C4-2B (cell line): ENCODE measurements at regions not wholly inside any gene's neighbourhood (a gene's known extent, or its start where the extent isn't known, plus 50 kb on each side); places are given as distances from the start of the nearest gene placed in this dataset.
"Not testable (repeated sequence)": the region's sequence is repeated elsewhere in the genome, so short reads cannot be mapped to it uniquely, and the experiment has no call there.

Experiments
- H3K27ac ChIP-seq: fragments of 450-650 bp; 2 replicates; pipeline ENCODE4 v1.5.1; 2017
- ZFX ChIP-seq: fragments of 450-650 bp; IDR thresholded peaks from 2 replicates; pipeline ENCODE4 v1.6.1; 2017
- TF ChIP-seq, protein P1 (sequence below): fragments of 450-650 bp; conservative IDR thresholded peaks from 2 replicates; pipeline ENCODE4 v1.5.1; 2017; ENCODE audit warnings: mild to moderate bottlenecking

DNA sequence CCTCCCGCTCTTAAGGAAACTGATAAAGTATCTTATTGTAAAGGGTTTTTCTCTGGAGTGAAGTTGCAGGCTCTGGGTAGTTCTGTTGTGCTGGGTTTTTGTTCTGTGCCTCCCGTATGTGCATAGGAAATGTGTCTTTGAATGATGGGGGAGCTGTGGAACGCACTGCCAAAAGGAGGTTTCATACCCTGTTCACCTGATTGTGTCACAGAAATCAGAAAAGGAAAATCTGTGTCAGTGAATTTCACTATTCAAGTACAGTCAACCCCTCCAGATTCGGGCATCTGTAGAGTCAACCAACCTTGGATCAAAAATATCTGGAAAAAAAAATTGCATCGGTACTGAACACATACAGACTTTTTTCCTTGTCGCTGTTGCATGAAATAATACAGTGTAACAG, 127.8 kb downstream of the MRPL57 start:
- H3K27ac ChIP-seq = no peak overlapping the region
- TF ChIP-seq, protein P1, sequence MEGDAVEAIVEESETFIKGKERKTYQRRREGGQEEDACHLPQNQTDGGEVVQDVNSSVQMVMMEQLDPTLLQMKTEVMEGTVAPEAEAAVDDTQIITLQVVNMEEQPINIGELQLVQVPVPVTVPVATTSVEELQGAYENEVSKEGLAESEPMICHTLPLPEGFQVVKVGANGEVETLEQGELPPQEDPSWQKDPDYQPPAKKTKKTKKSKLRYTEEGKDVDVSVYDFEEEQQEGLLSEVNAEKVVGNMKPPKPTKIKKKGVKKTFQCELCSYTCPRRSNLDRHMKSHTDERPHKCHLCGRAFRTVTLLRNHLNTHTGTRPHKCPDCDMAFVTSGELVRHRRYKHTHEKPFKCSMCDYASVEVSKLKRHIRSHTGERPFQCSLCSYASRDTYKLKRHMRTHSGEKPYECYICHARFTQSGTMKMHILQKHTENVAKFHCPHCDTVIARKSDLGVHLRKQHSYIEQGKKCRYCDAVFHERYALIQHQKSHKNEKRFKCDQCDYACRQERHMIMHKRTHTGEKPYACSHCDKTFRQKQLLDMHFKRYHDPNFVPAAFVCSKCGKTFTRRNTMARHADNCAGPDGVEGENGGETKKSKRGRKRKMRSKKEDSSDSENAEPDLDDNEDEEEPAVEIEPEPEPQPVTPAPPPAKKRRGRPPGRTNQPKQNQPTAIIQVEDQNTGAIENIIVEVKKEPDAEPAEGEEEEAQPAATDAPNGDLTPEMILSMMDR = no peak
- no peak for TF ChIP-seq ZFX

DNA sequence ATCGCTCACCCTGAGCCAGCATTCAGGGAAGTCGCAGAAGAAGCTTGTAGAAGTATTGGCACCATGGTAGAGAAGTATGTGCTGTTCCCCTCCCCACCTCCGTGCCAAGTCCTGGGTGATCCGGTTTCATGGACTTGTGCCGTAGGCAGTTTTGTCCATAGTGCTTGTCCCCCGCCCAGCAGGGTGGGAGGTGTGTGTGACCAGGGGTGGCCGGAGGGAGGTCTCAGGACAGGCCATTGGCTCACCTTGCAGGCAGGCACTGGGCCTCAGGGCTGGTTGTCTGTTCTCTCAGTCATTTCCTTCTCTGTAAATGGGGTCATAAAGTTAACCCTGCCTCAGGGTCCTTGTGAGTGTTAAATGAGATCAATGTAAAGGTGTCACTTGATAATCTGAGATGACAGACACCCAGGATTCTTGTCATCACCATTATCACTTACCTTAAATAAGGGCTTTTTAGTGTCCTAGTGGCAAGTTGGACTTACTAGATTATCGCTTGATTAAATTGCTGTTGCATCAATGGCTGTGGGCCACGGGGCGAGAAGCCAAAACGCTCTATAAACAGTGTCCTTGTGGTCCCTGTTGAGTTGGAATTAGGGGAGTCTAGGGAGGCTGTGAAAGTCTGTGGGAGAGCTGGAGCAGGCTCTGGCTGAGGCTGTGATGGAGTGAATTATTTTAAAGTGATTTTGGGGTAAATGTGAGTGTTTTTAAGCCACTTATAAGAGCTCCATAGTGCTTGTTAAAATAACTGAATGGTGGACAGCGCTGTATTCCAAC, 130.0 kb downstream of the MRPL57 start:
- H3K27ac ChIP-seq = not testable (repeated sequence)

DNA sequence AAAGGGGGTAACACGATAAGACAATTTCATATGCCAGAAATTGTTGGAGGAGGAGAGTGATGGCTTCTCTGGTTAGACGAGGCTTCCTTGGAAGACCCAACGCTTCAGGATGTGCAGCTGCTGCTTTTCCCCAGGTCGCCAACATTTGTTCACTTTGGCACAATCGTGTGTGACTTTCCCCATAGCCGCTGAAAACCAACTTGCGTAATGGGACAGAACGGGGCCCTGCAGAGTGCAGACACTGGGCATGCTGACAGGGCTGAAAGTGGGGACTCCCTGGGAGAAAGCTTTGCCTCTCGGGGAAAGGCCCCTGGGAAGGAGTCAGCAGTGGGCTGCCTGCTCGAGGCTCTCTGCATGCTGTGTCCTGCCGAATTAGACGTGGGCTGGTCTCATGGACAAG, 130.7 kb downstream of the MRPL57 start:
- H3K27ac ChIP-seq = not testable (repeated sequence)

DNA sequence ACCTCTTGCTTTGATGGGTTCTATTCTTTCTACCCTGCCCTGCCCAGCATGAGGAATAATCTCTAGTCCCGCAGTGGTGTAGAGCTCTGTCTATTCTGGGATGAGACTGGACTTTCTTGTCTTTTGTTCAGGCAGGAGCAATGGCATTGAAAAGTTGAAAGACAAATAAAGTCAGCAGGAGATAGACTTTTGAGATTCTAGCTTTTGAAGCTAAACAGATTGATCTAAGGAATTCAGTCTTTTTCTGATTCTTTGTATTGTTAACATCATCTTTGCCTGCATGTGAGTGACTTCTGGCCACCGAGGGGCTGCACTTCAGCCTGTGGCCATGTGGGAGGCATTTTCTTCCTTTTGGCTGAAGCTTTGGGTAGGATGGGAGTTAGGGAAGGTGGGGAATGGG, 132.4 kb downstream of the MRPL57 start:
- TF ChIP-seq, protein P1 = no peak
- no peak for TF ChIP-seq ZFX
- no peak overlapping the region for H3K27ac ChIP-seq

DNA sequence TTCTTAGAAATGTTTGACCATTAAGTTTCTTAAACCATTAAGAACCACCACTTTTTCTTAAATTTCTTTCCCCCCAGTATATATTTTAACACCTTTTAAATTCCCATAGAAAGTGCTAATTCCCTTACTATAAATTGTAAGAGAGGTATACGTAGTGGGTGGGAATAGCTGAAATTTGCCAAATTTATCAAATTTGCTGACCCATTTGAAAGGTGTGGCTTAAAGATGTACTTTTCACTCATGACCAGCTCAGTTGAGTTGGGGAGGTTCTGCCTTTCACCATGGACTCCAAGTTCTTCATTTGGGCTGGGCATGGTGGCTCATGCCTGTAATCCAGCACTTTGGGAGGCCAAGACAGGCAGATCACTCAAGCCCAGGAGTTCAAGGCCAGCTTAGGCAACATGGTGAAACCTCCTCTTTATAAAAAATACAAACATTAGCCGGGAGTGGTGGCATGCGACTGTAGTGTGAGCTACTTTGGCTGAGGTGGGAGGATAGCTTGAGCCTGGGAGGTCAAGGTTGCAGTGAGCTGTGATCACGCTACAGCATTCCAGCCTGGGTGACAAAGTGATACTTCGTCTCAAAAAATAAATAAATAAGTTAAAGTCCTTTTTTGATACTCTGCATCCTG, 133.2 kb downstream of the MRPL57 start:
- no peak overlapping the region for H3K27ac ChIP-seq

DNA sequence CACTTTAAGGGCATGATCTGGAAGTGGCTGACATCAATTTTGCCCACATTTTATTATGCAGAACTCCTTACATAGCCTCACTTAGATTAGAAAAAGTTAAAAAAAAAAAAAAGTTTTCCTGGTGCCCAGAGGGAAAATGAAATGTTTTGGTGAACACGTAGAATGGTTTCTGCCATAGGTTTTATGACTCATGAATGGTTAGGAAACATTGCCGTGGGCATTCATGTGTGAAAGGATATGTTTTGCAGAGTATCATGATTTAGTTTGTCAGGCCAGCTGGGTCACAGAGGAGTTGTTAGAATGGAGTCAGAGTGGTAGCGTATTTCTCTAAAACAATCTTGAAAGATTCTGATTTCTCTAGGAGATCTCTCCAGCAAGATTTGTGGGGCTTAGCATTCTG, 133.8 kb downstream of the MRPL57 start:
- H3K27ac ChIP-seq = no peak overlapping the region
- TF ChIP-seq, protein P1 = no peak
- no peak for TF ChIP-seq ZFX

More for the DNA sequence above, 133.2 kb downstream of the MRPL57 start:
- TF ChIP-seq ZFX = no peak
- TF ChIP-seq, protein P1 = no peak

DNA sequence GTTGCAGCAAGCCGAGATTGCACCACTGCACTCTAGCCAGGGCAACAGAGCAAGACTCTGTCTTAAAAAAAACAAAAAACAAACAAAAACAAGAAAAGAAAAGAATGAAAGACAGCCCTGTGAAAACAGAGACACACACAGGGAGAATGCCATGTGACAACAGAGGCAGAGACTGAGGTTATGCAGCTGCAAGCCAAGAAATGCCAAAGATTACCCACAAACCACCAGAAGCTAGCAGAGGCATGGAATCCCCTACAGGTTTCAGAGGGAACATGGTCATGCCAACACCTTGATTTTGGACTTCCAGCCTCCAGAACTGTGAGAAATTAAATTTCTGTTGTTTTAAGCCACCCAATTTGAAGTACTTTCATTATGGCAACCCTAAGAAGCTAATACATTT, 138.5 kb downstream of the MRPL57 start:
- H3K27ac ChIP-seq = not testable (repeated sequence)

DNA sequence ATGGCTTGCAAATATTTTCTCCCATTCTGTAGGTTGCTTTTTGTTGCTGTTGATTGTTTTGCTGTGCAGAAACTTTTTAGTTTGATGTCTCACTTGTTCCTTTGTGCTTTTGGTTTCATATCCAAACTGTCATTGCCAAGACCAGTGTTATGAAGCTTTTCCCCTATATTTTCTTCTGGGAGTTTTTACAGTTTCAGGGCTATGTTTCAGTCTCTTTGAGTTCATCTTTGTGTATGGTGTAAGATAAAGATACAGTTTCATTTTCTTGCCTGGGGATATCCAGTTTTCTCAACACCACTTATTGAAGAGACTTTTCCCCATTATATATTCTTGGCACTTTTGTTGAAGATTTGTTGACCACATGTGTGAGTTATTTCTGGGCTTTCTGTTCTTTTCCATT, 139.9 kb downstream of the MRPL57 start:
- no peak overlapping the region for H3K27ac ChIP-seq
- TF ChIP-seq ZFX = no peak
- TF ChIP-seq, protein P1 = no peak

DNA sequence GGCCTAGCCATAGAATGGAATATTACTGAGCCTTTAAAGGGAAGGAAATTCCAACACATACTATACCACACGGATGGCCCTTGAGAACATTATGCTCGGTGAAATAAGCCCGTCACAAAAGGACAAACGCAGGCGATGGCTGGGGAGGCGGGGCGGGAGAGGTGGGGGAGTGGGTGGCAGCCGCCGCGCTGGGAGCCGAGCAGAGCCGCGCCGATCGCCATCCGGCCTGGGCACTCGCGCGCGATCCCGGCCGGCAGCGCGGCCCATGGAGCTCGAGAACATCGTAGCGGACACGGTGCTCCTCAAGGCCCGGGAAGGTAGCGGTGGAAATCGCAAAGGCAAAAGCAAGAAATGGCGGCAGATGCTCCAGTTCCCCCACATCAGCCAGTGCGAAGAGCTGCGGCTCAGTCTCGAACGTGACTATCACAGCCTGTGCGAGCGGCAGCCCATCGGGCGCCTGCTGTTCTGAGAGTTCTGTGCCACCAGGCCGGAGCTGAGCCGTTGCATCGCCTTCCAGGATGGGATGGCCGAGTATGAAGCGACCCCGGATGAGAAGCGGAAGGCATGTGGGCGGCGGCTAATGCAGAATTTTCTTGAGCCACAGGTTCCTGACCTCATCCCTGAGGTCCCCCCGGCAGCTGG, 140.1 kb downstream of the ZDHHC20 start:
- no peak overlapping the region for H3K27ac ChIP-seq
- no peak; the same call in 1 of the 2 replicates for TF ChIP-seq ZFX
- TF ChIP-seq, protein P1 = no peak
